ENCODE measurements at regions not wholly inside any gene's neighbourhood (a gene's known extent, or its start where the extent isn't known, plus 50 kb on each side); places are given as distances from the start of the nearest gene placed in this dataset.
A peak's percentile ranks its signal among the peaks of the same experiment; 100 is the strongest.

DNA sequence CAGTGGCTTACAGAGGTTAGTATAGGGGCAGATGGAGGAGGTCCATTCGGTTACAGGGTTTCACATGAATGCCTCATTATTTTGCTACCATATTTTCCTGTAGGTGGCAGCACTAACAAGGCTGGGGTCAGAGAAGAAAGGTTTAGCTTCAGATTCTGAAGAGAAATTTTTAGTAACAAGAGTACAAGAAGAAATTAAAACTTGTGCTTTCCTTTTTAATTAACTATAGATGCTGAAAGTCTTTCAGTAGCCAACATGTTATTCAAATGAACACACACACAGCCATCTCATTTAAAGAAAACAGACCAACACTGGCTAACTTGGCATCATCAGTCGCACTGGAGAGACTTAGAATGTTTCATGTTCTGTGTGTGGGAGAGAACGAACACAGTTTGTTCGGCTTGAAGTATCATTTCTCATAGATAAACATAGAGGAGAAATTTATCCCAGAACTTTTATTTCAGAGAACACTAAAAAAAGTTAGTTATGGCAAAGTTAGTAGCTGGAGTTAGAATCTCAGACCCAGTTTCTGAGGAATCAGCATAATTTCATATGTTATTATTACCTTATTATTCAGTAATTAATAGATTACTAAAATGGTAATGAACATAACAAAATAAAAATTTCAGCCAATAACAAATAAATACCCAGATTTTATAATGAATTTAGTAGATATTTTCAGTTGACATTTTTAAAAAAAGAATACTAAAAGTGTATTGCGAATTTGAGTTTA, 314.0 kb upstream of the RSPO3 start:
- TF ChIP-seq, protein P1, sequence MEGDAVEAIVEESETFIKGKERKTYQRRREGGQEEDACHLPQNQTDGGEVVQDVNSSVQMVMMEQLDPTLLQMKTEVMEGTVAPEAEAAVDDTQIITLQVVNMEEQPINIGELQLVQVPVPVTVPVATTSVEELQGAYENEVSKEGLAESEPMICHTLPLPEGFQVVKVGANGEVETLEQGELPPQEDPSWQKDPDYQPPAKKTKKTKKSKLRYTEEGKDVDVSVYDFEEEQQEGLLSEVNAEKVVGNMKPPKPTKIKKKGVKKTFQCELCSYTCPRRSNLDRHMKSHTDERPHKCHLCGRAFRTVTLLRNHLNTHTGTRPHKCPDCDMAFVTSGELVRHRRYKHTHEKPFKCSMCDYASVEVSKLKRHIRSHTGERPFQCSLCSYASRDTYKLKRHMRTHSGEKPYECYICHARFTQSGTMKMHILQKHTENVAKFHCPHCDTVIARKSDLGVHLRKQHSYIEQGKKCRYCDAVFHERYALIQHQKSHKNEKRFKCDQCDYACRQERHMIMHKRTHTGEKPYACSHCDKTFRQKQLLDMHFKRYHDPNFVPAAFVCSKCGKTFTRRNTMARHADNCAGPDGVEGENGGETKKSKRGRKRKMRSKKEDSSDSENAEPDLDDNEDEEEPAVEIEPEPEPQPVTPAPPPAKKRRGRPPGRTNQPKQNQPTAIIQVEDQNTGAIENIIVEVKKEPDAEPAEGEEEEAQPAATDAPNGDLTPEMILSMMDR (conservative IDR thresholded peaks at IDR 0.05 in 1 of 2, IDR thresholded peaks at IDR 0.05 in 1 of 2; ENCODE audit: low read depth in 1 of 2, low read length in 2 of 2) = peak; percentile 74 to 80
- TF ChIP-seq EZH2 (IDR thresholded peaks at IDR 0.05; ENCODE audit: low read length, missing control alignments) = no peak
